ENCODE measurements at regions not wholly inside any gene's neighbourhood (a gene's known extent, or its start where the extent isn't known, plus 50 kb on each side); places are given as distances from the start of the nearest gene placed in this dataset.

DNA sequence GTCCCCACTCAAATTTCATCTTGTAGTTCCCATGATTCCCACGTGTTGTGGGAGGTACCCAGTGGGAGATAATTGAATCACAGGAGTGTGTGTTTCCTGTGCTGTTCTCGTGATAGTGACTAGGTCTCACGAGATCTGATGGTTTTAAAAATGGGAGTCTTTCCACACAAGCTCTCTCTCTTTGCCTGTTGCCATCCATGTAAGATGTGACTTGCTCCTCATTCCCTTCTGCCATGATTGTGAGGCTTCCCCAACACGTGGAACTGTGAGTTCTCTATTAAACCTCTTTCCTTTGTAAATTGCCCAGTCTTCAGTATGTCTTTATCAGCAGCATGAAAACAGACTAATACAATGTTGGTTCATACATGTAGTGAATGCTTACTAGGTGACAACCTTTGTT lies 163.2 kb upstream of the PALMD start:
- TF ChIP-seq GATA2 (IDR thresholded peaks at IDR 0.05; ENCODE audit: low read depth, low read length), result no peak
- no peak for TF ChIP-seq GATA3 (IDR thresholded peaks at IDR 0.05; ENCODE audit: low read depth, low read length)

Measured in SH-SY5Y (cell line).